ENCODE measurements at regions not wholly inside any gene's neighbourhood (a gene's known extent, or its start where the extent isn't known, plus 50 kb on each side); places are given as distances from the start of the nearest gene placed in this dataset.
A peak's percentile ranks its signal among the peaks of the same experiment; 100 is the strongest.

- DNase-seq (ENCODE audit: low read depth), result no peak
These were observed 327.0 kb upstream of the PCDH9 start for GRCh38 chr13:67557118-67557517.

GRCh38 chr13:67554746-67555452 is 324.8 kb upstream of the PCDH9 start:
- FAIRE-seq, result no peak
- no peak overlapping the region for H3K4me3 ChIP-seq (ENCODE audit: low read depth, low read length)
- no peaks in the 10 kb centered on the region for H3K27me3 ChIP-seq (ENCODE audit: control insufficient read depth, insufficient read depth, low read length)
- no peak for DNase-seq (ENCODE audit: low read depth)
- no peak for TF ChIP-seq CTCF (IDR thresholded peaks at IDR 0.05; ENCODE audit: insufficient read depth, low read length, severe bottlenecking)
- no peaks in the 10 kb centered on the region for H3K36me3 ChIP-seq (ENCODE audit: control insufficient read depth, insufficient read depth, low read length)

More at GRCh38 chr13:67557118-67557517, 327.0 kb upstream of the PCDH9 start:
- Histone ChIP-seq H3K36me3 (ENCODE audit: control insufficient read depth, insufficient read depth, low read length) (no peaks in the 10 kb centered on the region), H3K27me3 (ENCODE audit: control insufficient read depth, insufficient read depth, low read length) (no peaks in the 10 kb centered on the region), H3K4me3 (ENCODE audit: low read depth, low read length) (no peak overlapping the region)
- no peak for FAIRE-seq
- TF ChIP-seq CTCF (IDR thresholded peaks at IDR 0.05; ENCODE audit: insufficient read depth, low read length, severe bottlenecking), result no peak

GRCh38 chr13:67554286-67554685 is 324.1 kb upstream of the PCDH9 start:
- DNase-seq (ENCODE audit: low read depth) (no peak), FAIRE-seq (no peak)
- Histone ChIP-seq H3K27me3 (ENCODE audit: control insufficient read depth, insufficient read depth, low read length) (no peaks in the 10 kb centered on the region), H3K36me3 (ENCODE audit: control insufficient read depth, insufficient read depth, low read length) (no peaks in the 10 kb centered on the region), H3K4me3 (ENCODE audit: low read depth, low read length) (no peak overlapping the region)
- no peak for TF ChIP-seq CTCF (IDR thresholded peaks at IDR 0.05; ENCODE audit: insufficient read depth, low read length, severe bottlenecking)

GRCh38 chr13:67549331-67549730 is 319.2 kb upstream of the PCDH9 start:
- DNase-seq (ENCODE audit: low read depth) (peak; percentile 3), FAIRE-seq (no peak)
- H3K27me3 ChIP-seq (ENCODE audit: control insufficient read depth, insufficient read depth, low read length), result no peaks in the 10 kb centered on the region
- no peak for TF ChIP-seq CTCF (IDR thresholded peaks at IDR 0.05; ENCODE audit: insufficient read depth, low read length, severe bottlenecking)
- no peaks in the 10 kb centered on the region for H3K36me3 ChIP-seq (ENCODE audit: control insufficient read depth, insufficient read depth, low read length)
- H3K4me3 ChIP-seq (ENCODE audit: low read depth, low read length), result no peak overlapping the region

- DNase-seq (ENCODE audit: low read depth) (no peak), FAIRE-seq (no peak)
- no peaks in the 10 kb centered on the region for H3K27me3 ChIP-seq (ENCODE audit: control insufficient read depth, insufficient read depth, low read length)
- TF ChIP-seq CTCF (IDR thresholded peaks at IDR 0.05; ENCODE audit: insufficient read depth, low read length, severe bottlenecking), result no peak
- H3K36me3 ChIP-seq (ENCODE audit: control insufficient read depth, insufficient read depth, low read length), result no peaks in the 10 kb centered on the region
- no peak overlapping the region for H3K4me3 ChIP-seq (ENCODE audit: low read depth, low read length)
These were observed 308.8 kb upstream of the PCDH9 start for GRCh38 chr13:67538906-67539305.

- DNase-seq (ENCODE audit: low read depth), result no peak
- TF ChIP-seq CTCF (IDR thresholded peaks at IDR 0.05; ENCODE audit: insufficient read depth, low read length, severe bottlenecking), result no peak
- FAIRE-seq, result no peak
- Histone ChIP-seq H3K27me3 (ENCODE audit: control insufficient read depth, insufficient read depth, low read length) (no peaks in the 10 kb centered on the region), H3K36me3 (ENCODE audit: control insufficient read depth, insufficient read depth, low read length) (no peaks in the 10 kb centered on the region), H3K4me3 (ENCODE audit: low read depth, low read length) (no peak overlapping the region)
These were observed 290.8 kb upstream of the PCDH9 start for GRCh38 chr13:67520886-67521285.
